ENCODE measurements at regions not wholly inside any gene's neighbourhood (a gene's known extent, or its start where the extent isn't known, plus 50 kb on each side); places are given as distances from the start of the nearest gene placed in this dataset.
A peak's percentile ranks its signal among the peaks of the same experiment; 100 is the strongest.

DNA sequence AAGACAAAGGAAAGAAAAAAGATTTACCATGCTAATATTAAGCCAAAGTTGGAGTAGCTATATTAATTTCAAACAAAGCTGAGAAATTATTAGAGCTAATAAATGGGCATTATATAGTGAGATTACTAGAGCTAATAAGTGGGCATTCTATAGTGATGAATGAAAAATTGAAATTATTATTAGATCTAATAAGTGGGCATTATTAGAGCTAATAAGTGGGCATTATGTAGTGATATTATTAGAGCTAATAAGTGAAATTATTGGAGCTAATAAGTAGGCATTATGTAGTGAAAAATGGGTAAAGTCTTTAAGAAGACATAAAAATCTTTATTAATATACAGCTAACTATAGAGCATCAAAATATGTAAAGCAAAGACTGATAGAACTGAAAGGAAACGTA lies 745.7 kb downstream of the TRIB2 start (continued):
- TF ChIP-seq, protein P1, sequence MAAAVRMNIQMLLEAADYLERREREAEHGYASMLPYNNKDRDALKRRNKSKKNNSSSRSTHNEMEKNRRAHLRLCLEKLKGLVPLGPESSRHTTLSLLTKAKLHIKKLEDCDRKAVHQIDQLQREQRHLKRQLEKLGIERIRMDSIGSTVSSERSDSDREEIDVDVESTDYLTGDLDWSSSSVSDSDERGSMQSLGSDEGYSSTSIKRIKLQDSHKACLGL (CRISPR knock-in tag; IDR thresholded peaks at IDR 0.05; ENCODE audit: borderline replicate concordance, poor library complexity, severe bottlenecking) = no peak
- no peak for TF ChIP-seq FOXK2 (conservative IDR thresholded peaks at IDR 0.05 in 1 of 2, IDR thresholded peaks at IDR 0.05 in 1 of 2; ENCODE audit: low read depth in 2 of 2)
- no peak for TF ChIP-seq KLF10 (CRISPR knock-in tag; IDR thresholded peaks at IDR 0.05)
- TF ChIP-seq, protein P2, sequence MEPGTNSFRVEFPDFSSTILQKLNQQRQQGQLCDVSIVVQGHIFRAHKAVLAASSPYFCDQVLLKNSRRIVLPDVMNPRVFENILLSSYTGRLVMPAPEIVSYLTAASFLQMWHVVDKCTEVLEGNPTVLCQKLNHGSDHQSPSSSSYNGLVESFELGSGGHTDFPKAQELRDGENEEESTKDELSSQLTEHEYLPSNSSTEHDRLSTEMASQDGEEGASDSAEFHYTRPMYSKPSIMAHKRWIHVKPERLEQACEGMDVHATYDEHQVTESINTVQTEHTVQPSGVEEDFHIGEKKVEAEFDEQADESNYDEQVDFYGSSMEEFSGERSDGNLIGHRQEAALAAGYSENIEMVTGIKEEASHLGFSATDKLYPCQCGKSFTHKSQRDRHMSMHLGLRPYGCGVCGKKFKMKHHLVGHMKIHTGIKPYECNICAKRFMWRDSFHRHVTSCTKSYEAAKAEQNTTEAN (CRISPR knock-in tag; IDR thresholded peaks at IDR 0.05) = no peak
- no peak for TF ChIP-seq GTF3C2 (IDR thresholded peaks at IDR 0.05; ENCODE audit: borderline replicate concordance, extremely low read depth, insufficient read length)
- no peak for TF ChIP-seq MTA3 (IDR thresholded peaks at IDR 0.05; ENCODE audit: borderline replicate concordance)
- no peak for TF ChIP-seq ZNF76 (CRISPR knock-in tag; IDR thresholded peaks at IDR 0.05; ENCODE audit: borderline replicate concordance)
- no peak for TF ChIP-seq ZNF134 (CRISPR knock-in tag; conservative IDR thresholded peaks at IDR 0.05)
- no peak for TF ChIP-seq PRPF4 (IDR thresholded peaks at IDR 0.05; ENCODE audit: insufficient read depth, low read depth, low read length, poor library complexity, severe bottlenecking)
- no peak for TF ChIP-seq ARHGAP35 (IDR thresholded peaks at IDR 0.05; ENCODE audit: partially characterized antibody)
- TF ChIP-seq, protein P3, sequence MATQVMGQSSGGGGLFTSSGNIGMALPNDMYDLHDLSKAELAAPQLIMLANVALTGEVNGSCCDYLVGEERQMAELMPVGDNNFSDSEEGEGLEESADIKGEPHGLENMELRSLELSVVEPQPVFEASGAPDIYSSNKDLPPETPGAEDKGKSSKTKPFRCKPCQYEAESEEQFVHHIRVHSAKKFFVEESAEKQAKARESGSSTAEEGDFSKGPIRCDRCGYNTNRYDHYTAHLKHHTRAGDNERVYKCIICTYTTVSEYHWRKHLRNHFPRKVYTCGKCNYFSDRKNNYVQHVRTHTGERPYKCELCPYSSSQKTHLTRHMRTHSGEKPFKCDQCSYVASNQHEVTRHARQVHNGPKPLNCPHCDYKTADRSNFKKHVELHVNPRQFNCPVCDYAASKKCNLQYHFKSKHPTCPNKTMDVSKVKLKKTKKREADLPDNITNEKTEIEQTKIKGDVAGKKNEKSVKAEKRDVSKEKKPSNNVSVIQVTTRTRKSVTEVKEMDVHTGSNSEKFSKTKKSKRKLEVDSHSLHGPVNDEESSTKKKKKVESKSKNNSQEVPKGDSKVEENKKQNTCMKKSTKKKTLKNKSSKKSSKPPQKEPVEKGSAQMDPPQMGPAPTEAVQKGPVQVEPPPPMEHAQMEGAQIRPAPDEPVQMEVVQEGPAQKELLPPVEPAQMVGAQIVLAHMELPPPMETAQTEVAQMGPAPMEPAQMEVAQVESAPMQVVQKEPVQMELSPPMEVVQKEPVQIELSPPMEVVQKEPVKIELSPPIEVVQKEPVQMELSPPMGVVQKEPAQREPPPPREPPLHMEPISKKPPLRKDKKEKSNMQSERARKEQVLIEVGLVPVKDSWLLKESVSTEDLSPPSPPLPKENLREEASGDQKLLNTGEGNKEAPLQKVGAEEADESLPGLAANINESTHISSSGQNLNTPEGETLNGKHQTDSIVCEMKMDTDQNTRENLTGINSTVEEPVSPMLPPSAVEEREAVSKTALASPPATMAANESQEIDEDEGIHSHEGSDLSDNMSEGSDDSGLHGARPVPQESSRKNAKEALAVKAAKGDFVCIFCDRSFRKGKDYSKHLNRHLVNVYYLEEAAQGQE (IDR thresholded peaks at IDR 0.05; ENCODE audit: borderline replicate concordance) = no peak
- TF ChIP-seq, protein P3 (CRISPR knock-in tag; IDR thresholded peaks at IDR 0.05; ENCODE audit: low read depth) = no peak
- 0 out of 2 replicates have a peak, but pooled peaks have one; percentile 28 for TF ChIP-seq ZNF224 (CRISPR knock-in tag; IDR thresholded peaks at IDR 0.05)
